Osteoblast (primary cell): ENCODE measurements at regions not wholly inside any gene's neighbourhood (a gene's known extent, or its start where the extent isn't known, plus 50 kb on each side); places are given as distances from the start of the nearest gene placed in this dataset.

Source experiments
- DNase-seq: peaks from one replicate; pipeline ENCODE4 v3.0.0; 2011; ENCODE audit warnings: low spot score, mixed read lengths; ENCODE audit not compliant: insufficient read length; ENCODE audit errors: missing footprints
- H2AFZ ChIP-seq: 2 replicates; pipeline ENCODE4 v1.6.0; 2011; ENCODE audit warnings: mild to moderate bottlenecking, low read length
- H3K27ac ChIP-seq: 2 replicates; pipeline ENCODE4 v1.5.1; 2011; ENCODE audit warnings: mild to moderate bottlenecking, low read depth, low read length, moderate library complexity
- H3K27me3 ChIP-seq: 2 replicates; pipeline ENCODE4 v1.6.0; 2012; ENCODE audit warnings: mild to moderate bottlenecking, control low read depth, inconsistent platforms, low read length, moderate library complexity; ENCODE audit not compliant: insufficient read depth
- H3K36me3 ChIP-seq: 2 replicates; pipeline ENCODE4 v1.5.1; 2011; ENCODE audit warnings: mild to moderate bottlenecking, low read length, control low read depth, moderate library complexity; ENCODE audit not compliant: insufficient read depth
- H3K4me1 ChIP-seq: 2 replicates; pipeline ENCODE4 v1.5.1; 2011; ENCODE audit warnings: mild to moderate bottlenecking, low read length, control low read depth, moderate library complexity; ENCODE audit not compliant: insufficient read depth
- H3K4me2 ChIP-seq: 2 replicates; pipeline ENCODE4 v1.6.0; 2011; ENCODE audit warnings: mild to moderate bottlenecking, low read length; ENCODE audit not compliant: insufficient read depth
- H3K4me3 ChIP-seq: fragments of 200-600 bp; sonication (generic); 3 replicates; pipeline ENCODE4 v1.5.1; 2012; ENCODE audit warnings: mild to moderate bottlenecking, low read length, inconsistent platforms; ENCODE audit not compliant: insufficient read depth
- H3K79me2 ChIP-seq: 2 replicates; pipeline ENCODE4 v1.6.0; 2012; ENCODE audit warnings: mild to moderate bottlenecking, low read length, control low read depth, inconsistent platforms; ENCODE audit not compliant: insufficient read depth
- H3K9me3 ChIP-seq: 2 replicates; pipeline ENCODE4 v1.5.1; 2011; ENCODE audit warnings: low read depth, low read length, control low read depth
- H4K20me1 ChIP-seq: 2 replicates; pipeline ENCODE4 v1.6.0; 2012; ENCODE audit warnings: mild to moderate bottlenecking, low read length, control low read depth; ENCODE audit not compliant: insufficient read depth
- TF ChIP-seq, protein P1 (sequence below): IDR thresholded peaks from 2 replicates; pipeline ENCODE4 v1.5.1; 2011; ENCODE audit warnings: mild to moderate bottlenecking, low read depth, low read length, moderate library complexity; ENCODE audit errors: extremely low read depth

DNA sequence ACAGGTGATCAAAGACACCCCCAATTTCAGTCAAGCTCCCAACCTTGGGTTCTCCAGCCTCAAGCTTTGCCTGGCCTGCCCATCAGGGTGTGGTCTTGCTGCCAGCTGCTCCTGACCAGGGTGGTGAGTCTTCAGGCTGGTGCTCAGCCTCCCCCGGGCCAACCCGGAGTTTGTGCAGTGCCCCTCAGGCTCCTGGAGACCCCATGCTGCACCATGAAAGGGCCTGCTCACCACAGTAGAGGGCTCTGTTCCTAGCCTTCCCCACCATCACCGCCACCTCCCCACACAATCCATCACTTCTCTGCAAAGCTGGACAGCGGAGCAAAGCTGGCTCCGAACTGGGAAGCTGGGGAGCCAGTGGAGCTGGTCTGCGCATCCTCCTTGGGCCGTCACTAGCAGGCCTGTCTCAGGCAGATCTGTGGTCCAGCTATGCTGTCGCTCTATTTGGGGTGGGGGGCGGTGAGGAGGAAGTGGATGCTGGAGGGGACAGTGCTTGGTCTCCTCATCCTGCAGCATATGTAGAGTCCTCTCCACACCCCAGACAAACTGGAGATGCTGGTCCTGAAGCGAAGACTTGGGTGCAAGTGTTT lies 88.5 kb upstream of the RPL38 start:
- Histone ChIP-seq H4K20me1 (no peaks in the 10 kb centered on the region), H3K4me2 (no peak overlapping the region), H3K9me3 (no peaks in the 10 kb centered on the region), H3K36me3 (no peaks in the 10 kb centered on the region), H2AFZ (no peak overlapping the region), H3K4me1 (no peaks in the 10 kb centered on the region), H3K79me2 (no peaks in the 10 kb centered on the region), H3K27me3 (peaks cover 3% of the 10 kb centered on the region), H3K27ac (no peak overlapping the region), H3K4me3 (no peak overlapping the region)
- no peak for DNase-seq
- TF ChIP-seq, protein P1, sequence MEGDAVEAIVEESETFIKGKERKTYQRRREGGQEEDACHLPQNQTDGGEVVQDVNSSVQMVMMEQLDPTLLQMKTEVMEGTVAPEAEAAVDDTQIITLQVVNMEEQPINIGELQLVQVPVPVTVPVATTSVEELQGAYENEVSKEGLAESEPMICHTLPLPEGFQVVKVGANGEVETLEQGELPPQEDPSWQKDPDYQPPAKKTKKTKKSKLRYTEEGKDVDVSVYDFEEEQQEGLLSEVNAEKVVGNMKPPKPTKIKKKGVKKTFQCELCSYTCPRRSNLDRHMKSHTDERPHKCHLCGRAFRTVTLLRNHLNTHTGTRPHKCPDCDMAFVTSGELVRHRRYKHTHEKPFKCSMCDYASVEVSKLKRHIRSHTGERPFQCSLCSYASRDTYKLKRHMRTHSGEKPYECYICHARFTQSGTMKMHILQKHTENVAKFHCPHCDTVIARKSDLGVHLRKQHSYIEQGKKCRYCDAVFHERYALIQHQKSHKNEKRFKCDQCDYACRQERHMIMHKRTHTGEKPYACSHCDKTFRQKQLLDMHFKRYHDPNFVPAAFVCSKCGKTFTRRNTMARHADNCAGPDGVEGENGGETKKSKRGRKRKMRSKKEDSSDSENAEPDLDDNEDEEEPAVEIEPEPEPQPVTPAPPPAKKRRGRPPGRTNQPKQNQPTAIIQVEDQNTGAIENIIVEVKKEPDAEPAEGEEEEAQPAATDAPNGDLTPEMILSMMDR: no peak

DNA sequence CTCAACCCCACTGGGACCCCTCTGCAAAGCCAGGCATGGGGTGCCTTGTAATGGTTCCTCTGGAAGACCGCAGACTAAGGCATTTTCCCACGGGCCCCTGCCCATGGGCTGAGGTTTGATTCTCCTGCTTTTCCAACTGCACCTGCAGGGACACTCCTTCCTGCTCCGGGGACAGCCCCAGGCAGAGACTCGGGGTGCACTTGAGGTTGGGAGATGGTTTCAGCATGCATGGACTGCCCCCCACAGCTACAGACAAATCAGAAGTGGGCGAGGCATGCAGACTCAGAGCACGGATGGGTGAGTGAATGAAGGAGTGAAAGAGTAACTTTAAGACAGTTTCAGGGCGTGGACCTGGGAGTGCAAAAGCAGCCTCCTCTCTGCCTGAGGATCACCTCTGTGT lies 87.9 kb upstream of the RPL38 start:
- H3K27ac ChIP-seq: no peak overlapping the region
- TF ChIP-seq, protein P1: no peak
- H3K4me3 ChIP-seq: no peak overlapping the region
- H3K4me1 ChIP-seq: no peaks in the 10 kb centered on the region
- H3K4me2 ChIP-seq: no peak overlapping the region
- no peaks in the 10 kb centered on the region for H4K20me1 ChIP-seq
- H3K79me2 ChIP-seq: no peaks in the 10 kb centered on the region
- H3K9me3 ChIP-seq: no peaks in the 10 kb centered on the region
- H3K27me3 ChIP-seq: peaks cover 3% of the 10 kb centered on the region
- DNase-seq: no peak
- H3K36me3 ChIP-seq: no peaks in the 10 kb centered on the region
- H2AFZ ChIP-seq: no peak overlapping the region

DNA sequence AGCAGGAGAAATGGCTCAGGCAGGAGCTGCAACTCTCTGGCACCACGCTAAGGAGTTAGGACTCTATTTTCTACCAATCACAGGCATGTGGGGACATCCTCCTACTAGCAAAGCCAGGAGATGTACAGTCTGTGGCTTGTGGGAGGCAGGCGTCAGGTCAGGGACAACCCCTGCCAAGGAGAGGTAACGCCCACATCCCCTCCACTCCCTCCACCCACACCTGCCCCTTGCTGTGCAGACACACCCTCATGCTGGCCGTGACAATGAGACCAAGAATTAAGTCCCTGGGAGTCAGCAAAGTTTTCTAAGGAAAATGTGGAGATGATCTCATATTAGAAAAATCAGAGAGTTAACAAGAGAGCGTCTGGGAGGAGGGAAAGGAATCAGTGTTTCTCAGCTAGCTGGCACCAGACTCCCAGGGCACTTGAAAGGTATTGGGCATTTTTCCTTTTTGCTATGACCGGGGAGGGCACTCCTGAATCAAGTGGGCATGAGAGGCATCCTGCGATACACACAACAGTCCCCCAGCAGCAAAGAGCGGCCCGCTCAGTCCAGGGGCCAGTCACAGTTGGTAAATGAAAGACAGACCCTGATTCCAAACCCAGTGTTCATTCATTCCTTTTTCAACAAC lies 87.3 kb upstream of the RPL38 start:
- TF ChIP-seq, protein P1: no peak
- H3K27ac ChIP-seq: no peak overlapping the region
- no peaks in the 10 kb centered on the region for H3K9me3 ChIP-seq
- H2AFZ ChIP-seq: no peak overlapping the region
- no peaks in the 10 kb centered on the region for H3K79me2 ChIP-seq
- no peaks in the 10 kb centered on the region for H3K4me1 ChIP-seq
- no peaks in the 10 kb centered on the region for H4K20me1 ChIP-seq
- H3K4me3 ChIP-seq: no peak overlapping the region
- peak; percentile 90 for DNase-seq
- H3K27me3 ChIP-seq: peaks cover 3% of the 10 kb centered on the region
- no peak overlapping the region for H3K4me2 ChIP-seq
- H3K36me3 ChIP-seq: no peaks in the 10 kb centered on the region

DNA sequence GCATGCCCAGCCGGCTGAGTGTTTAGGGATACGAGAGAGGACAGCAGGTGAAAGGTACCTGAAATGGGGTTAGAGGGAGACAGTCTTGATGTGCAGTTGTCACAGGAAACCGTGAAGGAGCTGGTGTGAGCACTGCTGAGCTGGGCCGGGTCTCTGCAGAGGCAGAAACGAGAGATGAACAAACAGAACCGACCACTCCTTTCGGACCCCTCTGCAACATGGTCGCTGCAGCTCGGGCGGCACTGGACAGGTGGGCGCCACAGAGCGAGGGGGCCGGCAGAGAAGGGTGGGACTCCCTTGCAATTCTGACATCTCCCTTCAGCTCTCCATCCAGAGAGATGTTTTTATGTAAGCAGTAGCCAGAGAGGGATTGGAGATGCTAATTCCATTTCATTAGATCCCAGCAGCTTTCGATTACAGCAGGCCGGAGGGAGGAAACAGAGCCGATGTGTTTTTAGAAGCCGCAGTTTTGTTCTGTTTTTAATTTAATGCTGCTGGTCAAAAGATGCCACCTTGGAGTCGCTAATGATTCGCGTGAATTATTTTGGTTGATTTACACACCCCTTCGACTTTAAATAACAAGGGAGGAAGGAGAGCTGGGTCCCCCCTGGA lies 86.3 kb upstream of the RPL38 start:
- H3K4me2 ChIP-seq: no peak overlapping the region
- H3K9me3 ChIP-seq: no peaks in the 10 kb centered on the region
- no peak overlapping the region for H2AFZ ChIP-seq
- no peak overlapping the region for H3K27ac ChIP-seq
- DNase-seq: no peak
- no peaks in the 10 kb centered on the region for H3K79me2 ChIP-seq
- TF ChIP-seq, protein P1: no peak
- no peaks in the 10 kb centered on the region for H3K36me3 ChIP-seq
- no peaks in the 10 kb centered on the region for H3K4me1 ChIP-seq
- no peaks in the 10 kb centered on the region for H4K20me1 ChIP-seq
- no peak overlapping the region for H3K4me3 ChIP-seq
- H3K27me3 ChIP-seq: peaks cover 3% of the 10 kb centered on the region
